Cardiac muscle cell (in vitro differentiated cells and primary cell): ENCODE measurements at regions not wholly inside any gene's neighbourhood (a gene's known extent, or its start where the extent isn't known, plus 50 kb on each side); places are given as distances from the start of the nearest gene placed in this dataset.

Experiments used
- DNase-seq, 2 donors: peaks; one replicate each; pipeline versions ENCODE4 v3.0.0 to v3.0.0-alpha.2; 2010 to 2017; ENCODE audit warnings: low read depth in 1 of 2, low spot score in 1 of 2
- H3K27ac ChIP-seq: fragments of 200-600 bp; sonication (generic); 2 replicates; pipeline ENCODE4 v1.5.1; 2016
- H3K27me3 ChIP-seq: fragments of 200-600 bp; sonication (generic); 2 replicates; pipeline ENCODE4 v1.6.0; 2016; ENCODE audit warnings: control low read depth
- H3K36me3 ChIP-seq: fragments of 200-600 bp; sonication (generic); 2 replicates; pipeline ENCODE4 v1.5.1; 2016; ENCODE audit warnings: control low read depth
- H3K4me1 ChIP-seq: fragments of 200-600 bp; sonication (generic); 2 replicates; pipeline ENCODE4 v1.8.1; 2017; ENCODE audit warnings: low read depth, mild to moderate bottlenecking, mixed run types
- H3K4me3 ChIP-seq: fragments of 200-600 bp; sonication (generic); 2 replicates; pipeline ENCODE4 v1.5.1; 2016; ENCODE audit warnings: mild to moderate bottlenecking
- H3K9me3 ChIP-seq: fragments of 200-600 bp; sonication (generic); 2 replicates; pipeline ENCODE4 v1.5.1; 2017; ENCODE audit warnings: low read depth, mild to moderate bottlenecking, control low read depth
- TF ChIP-seq, protein P1 (sequence below): IDR thresholded peaks from 2 replicates; pipeline ENCODE4 v1.5.1; 2012; ENCODE audit warnings: low read depth, mild to moderate bottlenecking, low read length

DNA sequence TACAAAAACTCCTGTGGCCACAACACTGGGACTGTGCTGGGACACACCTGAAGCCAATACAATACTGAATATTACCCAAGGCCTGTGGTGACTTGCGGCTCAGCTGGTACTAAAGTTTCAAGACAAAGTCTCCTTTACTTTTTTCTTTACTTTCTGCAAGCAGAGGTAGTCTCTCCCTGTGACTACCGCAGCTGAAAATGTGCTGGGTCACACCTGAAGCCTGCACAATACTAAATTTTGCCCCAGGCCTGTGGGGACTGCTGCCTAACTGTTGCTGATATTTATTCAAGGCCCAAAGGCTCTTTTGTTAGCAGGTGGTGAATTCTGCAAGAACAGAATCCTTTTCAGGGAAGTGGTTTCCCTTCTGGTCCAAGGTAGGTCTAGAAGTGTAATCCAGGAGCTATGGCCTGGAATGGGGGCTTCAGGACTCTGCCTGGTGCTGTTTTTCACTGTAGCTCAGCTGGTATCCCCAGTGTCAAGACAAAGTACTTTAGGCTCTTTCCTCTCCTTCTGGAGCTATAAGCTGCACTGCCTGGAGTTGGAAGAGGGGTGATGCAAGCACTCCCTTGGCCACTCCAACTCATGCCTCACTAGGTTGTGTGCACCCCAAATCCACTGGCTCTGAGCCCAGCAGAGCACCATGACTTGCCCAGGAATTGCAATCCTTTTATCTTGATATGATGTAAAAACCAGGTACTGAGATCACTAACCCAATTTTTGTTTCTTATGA is 489.4 kb downstream of the TECRL start:
- Histone ChIP-seq H3K4me3 (no peak overlapping the region), H3K27me3 (no peaks in the 10 kb centered on the region), H3K36me3 (no peaks in the 10 kb centered on the region), H3K4me1 (no peaks in the 10 kb centered on the region), H3K27ac (no peak overlapping the region), H3K9me3 (no peaks in the 10 kb centered on the region)
- no peak for DNase-seq
- TF ChIP-seq, protein P1, sequence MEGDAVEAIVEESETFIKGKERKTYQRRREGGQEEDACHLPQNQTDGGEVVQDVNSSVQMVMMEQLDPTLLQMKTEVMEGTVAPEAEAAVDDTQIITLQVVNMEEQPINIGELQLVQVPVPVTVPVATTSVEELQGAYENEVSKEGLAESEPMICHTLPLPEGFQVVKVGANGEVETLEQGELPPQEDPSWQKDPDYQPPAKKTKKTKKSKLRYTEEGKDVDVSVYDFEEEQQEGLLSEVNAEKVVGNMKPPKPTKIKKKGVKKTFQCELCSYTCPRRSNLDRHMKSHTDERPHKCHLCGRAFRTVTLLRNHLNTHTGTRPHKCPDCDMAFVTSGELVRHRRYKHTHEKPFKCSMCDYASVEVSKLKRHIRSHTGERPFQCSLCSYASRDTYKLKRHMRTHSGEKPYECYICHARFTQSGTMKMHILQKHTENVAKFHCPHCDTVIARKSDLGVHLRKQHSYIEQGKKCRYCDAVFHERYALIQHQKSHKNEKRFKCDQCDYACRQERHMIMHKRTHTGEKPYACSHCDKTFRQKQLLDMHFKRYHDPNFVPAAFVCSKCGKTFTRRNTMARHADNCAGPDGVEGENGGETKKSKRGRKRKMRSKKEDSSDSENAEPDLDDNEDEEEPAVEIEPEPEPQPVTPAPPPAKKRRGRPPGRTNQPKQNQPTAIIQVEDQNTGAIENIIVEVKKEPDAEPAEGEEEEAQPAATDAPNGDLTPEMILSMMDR: no peak

DNA sequence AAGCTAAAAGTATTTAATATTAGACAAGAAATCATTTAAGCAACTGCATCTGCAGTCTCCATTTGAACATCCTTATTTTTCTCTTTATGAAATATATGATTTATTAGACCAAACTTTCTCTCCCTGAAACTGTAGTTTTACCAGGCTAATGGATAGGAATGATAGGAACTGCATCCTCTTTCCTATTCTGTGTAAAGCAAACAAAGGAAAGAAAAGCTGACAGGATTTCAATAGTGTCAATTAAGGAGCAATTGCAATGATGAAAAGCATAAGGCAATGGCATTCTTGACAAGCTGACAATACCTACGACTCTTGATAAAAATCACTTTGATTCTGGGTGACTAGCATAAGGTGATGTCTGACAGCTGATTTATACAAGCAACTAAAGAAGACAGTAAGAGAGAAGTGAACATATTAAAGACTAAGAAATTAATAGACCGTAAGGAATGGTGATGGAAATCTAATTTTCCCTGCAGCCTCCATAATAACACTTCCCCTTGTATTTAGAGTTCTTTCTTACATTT is 502.5 kb downstream of the TECRL start:
- Histone ChIP-seq H3K36me3 (no peaks in the 10 kb centered on the region), H3K27me3 (no peaks in the 10 kb centered on the region), H3K27ac (no peak overlapping the region), H3K9me3 (no peaks in the 10 kb centered on the region), H3K4me1 (no peaks in the 10 kb centered on the region), H3K4me3 (no peak overlapping the region)
- TF ChIP-seq, protein P1: no peak
- DNase-seq: no peak

DNA sequence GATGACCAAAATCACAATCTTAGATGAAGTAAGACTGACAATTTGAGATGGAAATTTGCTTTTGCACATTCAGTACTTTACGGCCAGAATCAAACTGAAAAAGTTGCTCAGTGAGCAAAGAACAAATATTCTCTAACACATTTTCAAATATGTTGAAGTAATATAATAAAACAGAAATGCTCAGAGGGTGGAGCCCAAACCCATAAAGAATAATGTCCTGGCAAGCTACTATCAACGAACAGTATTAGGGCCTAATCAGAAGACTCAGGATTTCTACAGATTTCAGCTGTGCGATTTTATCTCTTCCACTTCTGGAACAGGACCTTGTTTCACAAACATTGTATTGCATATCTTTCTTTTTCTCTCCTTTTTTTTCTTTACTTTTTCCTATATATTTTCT is 505.0 kb downstream of the TECRL start:
- H3K36me3 ChIP-seq: no peaks in the 10 kb centered on the region
- TF ChIP-seq, protein P1: no peak
- no peaks in the 10 kb centered on the region for H3K4me1 ChIP-seq
- H3K4me3 ChIP-seq: no peak overlapping the region
- no peaks in the 10 kb centered on the region for H3K27me3 ChIP-seq
- H3K9me3 ChIP-seq: no peaks in the 10 kb centered on the region
- DNase-seq: no peak
- no peak overlapping the region for H3K27ac ChIP-seq

DNA sequence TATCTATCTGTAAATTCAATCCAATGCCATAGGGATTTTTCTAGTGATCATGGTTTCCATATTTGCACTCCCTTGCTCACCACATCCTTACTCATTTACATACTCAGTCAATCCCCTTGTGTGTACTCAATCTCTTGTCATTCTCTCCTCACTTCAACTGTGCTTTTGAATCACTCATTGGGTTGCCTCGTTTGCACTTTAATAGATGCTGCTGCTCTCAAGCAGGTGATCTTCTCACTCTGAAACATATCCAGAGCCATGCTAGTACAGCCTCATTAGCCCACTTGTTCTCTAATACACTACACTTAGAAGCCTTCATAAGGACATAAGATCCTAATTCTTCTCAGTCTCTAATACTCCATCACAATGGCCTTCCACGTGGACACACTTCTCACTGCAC is 507.9 kb downstream of the TECRL start:
- Histone ChIP-seq H3K36me3 (no peaks in the 10 kb centered on the region), H3K4me1 (no peaks in the 10 kb centered on the region), H3K27ac (no peak overlapping the region), H3K27me3 (no peaks in the 10 kb centered on the region), H3K4me3 (no peak overlapping the region), H3K9me3 (no peaks in the 10 kb centered on the region)
- TF ChIP-seq, protein P1: no peak
- DNase-seq: no peak

DNA sequence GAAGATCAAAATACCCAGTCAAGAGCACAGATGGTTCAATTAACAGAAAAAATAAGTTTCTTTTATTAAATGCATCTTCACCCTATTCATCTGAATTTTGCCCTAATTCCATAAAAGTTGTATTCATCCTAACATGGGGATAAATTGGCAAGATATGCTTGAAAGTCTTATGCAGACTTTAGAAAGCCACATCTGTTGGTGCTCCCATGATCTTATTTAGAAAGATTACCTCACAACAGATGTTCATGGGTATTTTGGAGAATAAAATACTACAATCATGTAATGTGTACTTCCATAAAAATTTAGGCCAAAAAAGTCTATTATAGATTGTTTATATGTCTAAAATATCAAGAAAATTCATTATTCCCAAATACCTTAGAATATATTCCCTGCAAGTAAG is 510.3 kb downstream of the TECRL start:
- no peak for DNase-seq
- H3K27ac ChIP-seq: no peak overlapping the region
- TF ChIP-seq, protein P1: no peak
- no peaks in the 10 kb centered on the region for H3K27me3 ChIP-seq
- no peaks in the 10 kb centered on the region for H3K9me3 ChIP-seq
- no peaks in the 10 kb centered on the region for H3K36me3 ChIP-seq
- no peaks in the 10 kb centered on the region for H3K4me1 ChIP-seq
- no peak overlapping the region for H3K4me3 ChIP-seq
